GM23248 (cell line): ENCODE measurements at regions not wholly inside any gene's neighbourhood (a gene's known extent, or its start where the extent isn't known, plus 50 kb on each side); places are given as distances from the start of the nearest gene placed in this dataset.

Experiments used
- EZH2 ChIP-seq: fragments of 200-600 bp; sonication (generic); IDR thresholded peaks from 2 replicates; pipeline ENCODE4 v1.6.1; 2018; ENCODE audit warnings: antibody characterized with exemption, mild to moderate bottlenecking; ENCODE audit not compliant: insufficient read depth, poor library complexity, severe bottlenecking
- EZH2phosphoT487 ChIP-seq: fragments of 200-600 bp; sonication (generic); IDR thresholded peaks from 2 replicates; pipeline ENCODE4 v1.6.1; 2018; ENCODE audit warnings: antibody characterized with exemption, moderate library complexity, mild to moderate bottlenecking, low read depth; ENCODE audit not compliant: insufficient read depth

- TF ChIP-seq EZH2 (no peak), EZH2phosphoT487 (no peak)
Observed at GRCh38 chr7:17412883-17413282, 114.4 kb downstream of the AHR start.
